GM19240 (cell line): ENCODE measurements at regions not wholly inside any gene's neighbourhood (a gene's known extent, or its start where the extent isn't known, plus 50 kb on each side); places are given as distances from the start of the nearest gene placed in this dataset.

Experiments
- DNase-seq: peaks from one replicate; pipeline ENCODE4 v3.0.0; 2011; ENCODE audit warnings: low spot score; ENCODE audit not compliant: insufficient read length

- no peak for DNase-seq
Measured at GRCh38 chrX:5829469-5829868, 399.2 kb downstream of the NLGN4X start.

DNA sequence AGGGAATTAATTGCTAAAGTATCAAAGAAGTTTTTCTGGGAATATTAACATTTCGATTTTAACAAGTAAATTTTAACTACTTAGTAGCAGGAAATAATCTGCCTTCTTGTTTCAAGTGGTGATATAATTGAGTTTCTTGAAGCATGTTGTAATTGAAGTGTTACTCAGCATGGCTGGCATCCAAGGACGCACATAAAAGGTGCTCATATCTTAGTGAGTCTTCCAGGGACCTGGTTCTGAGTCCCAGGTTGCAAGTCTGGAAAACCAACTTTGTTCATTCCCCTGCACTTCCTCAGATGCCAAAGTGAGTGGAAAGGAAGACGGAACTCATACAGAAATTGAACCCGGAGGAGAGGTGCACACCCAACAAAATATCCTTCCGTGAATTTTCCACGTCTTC lies 399.6 kb downstream of the NLGN4X start:
- DNase-seq = no peak

GRCh38 chrX:5823903-5824302 lies 404.8 kb downstream of the NLGN4X start:
- DNase-seq = no peak

GRCh38 chrX:5810636-5811035 lies 418.0 kb downstream of the NLGN4X start:
- no peak for DNase-seq

- DNase-seq = no peak
Measured at GRCh38 chrX:5807181-5807580, 421.5 kb downstream of the NLGN4X start.

DNA sequence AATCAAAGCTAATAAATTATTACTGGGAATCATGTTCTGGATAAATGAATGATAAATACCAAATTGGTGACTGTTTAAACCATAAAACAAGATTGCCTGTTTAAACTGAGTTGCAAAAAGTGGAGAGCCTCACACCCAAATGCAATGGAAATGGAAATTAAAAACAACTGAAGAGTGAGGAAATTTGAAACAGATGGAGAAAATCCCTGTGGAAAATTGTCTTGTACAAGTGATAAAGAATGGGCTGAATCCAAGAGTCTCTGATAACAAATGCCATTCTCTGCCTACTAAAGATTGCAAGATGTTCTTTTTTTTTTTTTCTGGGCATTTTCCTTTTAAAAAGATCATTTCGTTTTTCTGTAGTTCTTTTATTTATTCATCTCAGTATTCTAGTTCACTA lies 426.3 kb downstream of the NLGN4X start:
- DNase-seq = no peak

- no peak for DNase-seq
Measured at GRCh38 chrX:5791721-5792120, 436.9 kb downstream of the NLGN4X start.

GRCh38 chrX:5788910-5789309 lies 439.8 kb downstream of the NLGN4X start:
- DNase-seq = no peak

DNA sequence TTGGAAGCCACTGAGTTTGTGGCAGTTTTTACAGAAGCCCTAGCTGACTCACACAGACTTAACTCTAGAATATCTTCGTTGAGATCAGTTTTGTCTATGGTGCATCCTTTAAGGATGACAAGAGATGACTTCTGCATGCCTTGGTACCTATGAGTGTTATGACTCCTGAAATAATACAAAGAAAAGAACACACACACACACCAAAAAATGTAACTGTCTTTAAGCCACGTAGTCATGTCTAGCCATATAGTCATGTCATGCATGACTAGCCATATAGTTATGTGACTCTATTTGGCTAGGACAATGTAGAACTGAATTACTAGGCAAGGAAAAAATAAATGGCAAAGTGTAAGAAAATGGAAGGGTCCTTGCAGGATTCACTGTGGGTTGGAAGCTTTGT lies 447.8 kb downstream of the NLGN4X start:
- DNase-seq = no peak

DNA sequence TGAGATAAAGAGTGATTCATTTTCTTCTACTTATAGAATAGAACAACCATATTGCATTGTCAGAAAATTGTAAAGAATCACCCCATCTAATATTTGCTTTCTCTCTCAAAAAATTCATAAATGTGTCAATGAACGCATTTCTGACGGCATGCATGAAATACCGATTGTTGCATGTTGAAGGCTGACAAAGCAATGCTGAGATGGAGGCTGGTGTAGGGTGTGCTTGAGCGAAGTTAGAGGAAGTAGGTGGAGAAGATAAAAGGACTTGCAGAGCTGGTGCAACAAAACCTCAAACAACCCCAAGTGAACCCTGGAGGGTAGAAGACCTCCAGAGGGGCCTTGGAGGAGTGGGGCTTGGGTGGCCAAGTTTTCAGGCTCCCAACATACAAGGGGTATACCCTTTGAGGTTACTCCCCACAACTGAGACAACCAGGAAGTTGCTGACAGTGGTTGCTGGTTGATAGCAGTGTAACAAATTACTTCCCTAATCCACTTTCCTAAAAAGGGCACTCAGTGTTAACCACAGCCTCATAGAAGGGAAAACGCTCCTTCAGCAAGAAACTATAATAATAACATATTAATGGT lies 452.7 kb downstream of the NLGN4X start:
- no peak for DNase-seq

- DNase-seq = no peak
Measured at GRCh38 chrX:5774446-5774845, 454.2 kb downstream of the NLGN4X start.

DNA sequence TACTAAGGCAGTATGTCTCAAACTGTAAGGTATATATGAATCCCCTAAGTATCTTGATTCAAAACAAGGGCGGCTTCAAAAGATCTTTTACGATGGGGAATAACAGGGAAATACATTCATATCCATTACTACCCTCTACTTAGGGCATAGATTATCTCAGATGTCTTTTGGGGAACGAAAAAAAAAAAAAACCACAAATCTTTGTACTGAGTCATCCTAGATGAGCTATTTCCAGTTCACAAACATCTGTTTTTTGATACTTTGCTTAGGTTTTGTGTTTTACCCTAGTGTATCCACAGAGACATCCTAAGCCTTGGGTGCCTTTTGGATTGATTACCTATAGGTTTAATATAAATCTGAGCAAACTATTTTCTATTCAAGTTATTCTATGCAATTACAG lies 457.2 kb downstream of the NLGN4X start:
- DNase-seq = no peak

- DNase-seq = no peak
Measured at GRCh38 chrX:5756616-5757015, 472.1 kb downstream of the NLGN4X start.

DNA sequence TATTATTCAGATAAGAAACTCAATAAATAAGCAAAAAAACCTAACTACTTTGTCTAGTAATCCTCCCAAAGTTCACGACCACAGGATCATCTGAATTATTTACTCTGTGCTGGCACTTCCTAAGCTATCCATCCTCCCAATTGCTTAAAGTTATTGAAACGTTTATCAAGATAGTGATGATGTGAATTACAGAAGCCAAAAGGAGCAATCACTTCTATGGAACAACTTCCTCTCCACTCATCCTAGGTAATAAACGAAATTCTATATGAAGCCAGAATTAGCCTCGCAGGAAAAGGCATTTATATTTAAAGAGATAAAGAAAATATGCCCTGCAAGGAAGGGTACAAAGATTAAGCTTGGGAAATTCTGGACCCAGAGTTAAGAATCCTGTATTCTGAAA lies 475.4 kb downstream of the NLGN4X start:
- DNase-seq = no peak

DNA sequence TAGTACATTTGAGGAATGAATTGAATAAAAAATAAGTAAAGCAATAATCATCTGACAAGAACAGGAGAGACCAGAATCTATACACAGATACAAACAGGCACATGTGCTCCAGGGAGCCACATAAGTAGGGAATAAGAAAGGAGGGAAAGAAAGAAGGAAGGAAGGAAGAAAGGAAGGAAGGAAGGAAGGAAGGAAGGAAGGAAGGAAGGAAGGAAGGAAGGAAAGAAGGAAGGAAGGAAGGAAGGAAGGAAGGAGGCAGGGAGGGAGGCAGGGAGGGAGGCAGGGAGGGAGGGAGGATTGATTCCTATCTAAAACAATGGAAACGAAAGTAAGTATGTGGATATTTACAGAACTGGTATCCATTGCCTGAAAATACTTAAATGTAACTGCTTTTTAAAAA lies 475.8 kb downstream of the NLGN4X start:
- DNase-seq = no peak

DNA sequence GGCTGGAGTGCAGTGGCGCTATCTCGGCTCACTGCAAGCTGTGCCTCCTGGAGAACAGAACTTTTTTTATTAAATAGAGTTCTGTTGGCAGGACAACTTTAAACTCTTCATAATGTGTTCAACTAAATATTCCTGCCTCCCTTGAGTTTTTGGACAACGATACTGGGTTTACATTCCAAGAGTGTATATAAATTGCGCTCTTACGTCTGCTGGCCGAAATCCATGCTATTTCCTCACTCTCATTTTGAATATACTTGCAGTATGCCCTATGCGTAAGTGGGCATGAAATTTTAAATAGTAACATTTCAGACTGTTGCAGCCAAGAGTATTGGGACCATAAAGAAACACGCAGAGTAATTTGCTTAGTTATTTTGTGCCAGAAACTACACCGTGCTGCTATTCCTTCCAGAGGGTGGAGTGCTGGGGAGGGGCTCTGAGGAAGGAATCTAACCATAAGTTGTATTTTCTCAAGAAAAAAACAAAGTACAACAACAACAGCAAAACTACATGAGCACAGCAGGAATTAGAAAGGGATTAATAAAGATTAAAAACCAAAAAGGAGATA lies 480.0 kb downstream of the NLGN4X start:
- DNase-seq = no peak

- DNase-seq = no peak
Measured at GRCh38 chrX:5746231-5746630, 482.4 kb downstream of the NLGN4X start.

DNA sequence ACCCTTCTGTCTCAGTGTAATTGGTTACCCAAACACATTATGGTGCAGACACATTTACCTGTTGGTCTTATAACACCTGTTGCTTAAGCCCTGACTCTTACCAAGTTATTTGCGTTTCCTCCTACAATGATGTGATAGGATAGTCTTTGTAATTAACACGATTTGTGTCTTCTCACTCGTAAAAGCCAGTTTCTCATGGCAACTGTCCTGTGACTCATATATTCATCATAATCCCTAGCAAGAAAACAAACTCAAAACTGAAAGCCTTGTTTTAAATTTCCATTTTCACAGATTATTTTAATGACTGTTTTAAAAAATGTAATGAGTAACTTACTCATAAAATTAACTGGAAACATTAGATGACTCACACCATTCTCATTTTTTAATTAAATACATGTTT lies 495.2 kb downstream of the NLGN4X start:
- DNase-seq = no peak

DNA sequence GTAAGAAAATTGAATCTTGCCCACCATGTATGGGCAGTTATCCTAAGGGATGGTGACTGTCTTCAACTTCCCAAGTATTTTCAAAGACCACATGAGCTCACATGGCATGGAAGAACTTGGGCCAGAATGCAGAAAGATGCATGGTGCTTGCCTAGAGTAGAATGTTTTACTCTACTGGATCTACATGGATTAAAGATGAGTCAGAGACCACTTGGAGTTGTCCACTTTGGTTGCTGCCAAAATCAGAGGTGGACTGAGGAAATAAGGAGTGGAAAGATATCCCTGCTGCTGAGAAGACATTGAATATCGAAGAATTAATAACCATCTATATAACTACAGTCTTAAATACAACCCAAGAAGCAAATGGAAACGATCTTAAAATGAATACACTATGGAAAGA lies 498.1 kb downstream of the NLGN4X start:
- no peak for DNase-seq

DNA sequence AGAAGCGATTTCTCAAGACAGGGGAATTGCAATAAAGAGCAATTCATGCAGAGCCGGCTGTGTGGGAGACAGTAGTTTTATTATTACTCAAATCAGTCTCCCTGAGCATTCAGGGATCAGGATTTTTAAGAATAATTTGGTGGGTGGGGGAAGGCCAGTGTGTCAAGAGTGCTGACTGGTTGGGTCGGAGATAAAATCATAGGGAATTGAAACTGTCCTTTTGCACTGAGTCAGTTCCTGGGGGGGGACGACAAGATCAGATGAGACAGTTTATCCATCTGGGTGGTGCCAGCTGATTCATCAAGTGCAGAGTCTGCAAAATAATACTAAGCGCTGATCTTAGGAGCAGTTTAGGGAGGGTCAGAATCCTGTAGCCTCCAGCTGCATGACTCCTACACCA lies 502.4 kb downstream of the NLGN4X start:
- no peak for DNase-seq

DNA sequence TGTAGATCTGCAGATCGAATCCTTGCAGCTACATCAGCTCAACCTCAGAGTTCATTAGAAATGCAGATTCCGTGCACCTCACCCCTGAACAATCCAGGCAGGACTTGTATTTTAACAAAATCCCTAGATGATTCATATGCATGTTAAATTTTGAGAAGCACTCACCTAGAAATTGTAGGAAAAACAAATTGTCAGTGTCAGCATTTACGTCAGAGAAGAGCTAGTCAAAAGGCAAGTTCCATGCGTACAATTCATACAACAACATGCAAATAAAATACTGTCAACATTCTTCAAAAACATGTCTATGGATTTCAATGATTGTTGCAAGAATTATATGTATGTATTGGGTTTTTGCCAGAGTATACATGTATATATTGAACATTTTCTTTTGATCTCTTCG lies 504.5 kb downstream of the NLGN4X start:
- no peak for DNase-seq

- no peak for DNase-seq
Measured at GRCh38 chrX:5718651-5719050, 510.0 kb downstream of the NLGN4X start.

GRCh38 chrX:5716666-5717065 lies 512.0 kb downstream of the NLGN4X start:
- no peak for DNase-seq

DNA sequence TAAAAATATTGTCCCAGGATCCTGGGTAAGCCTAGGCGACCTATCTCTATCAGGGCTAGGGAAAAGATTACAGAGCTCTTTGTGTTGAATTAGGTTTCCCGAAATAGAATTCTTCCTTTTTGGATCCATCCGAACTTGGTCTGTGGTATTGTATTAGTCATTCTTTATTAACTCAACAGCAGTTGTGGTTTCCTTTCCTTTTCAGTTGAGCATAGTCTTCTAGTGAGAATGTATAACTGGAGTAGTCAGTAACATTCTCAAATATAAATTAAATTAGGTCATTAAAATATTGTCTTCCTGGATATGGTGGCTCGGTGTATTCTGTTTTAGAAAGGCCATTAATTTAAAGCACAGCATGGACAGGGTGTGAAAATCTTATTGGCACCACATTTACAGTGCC lies 520.4 kb downstream of the NLGN4X start:
- no peak for DNase-seq
